ENCODE measurements at regions not wholly inside any gene's neighbourhood (a gene's known extent, or its start where the extent isn't known, plus 50 kb on each side); places are given as distances from the start of the nearest gene placed in this dataset.
A peak's percentile ranks its signal among the peaks of the same experiment; 100 is the strongest.
"Not testable (repeated sequence)": the region's sequence is repeated elsewhere in the genome, so short reads cannot be mapped to it uniquely, and the experiment has no call there.

DNA sequence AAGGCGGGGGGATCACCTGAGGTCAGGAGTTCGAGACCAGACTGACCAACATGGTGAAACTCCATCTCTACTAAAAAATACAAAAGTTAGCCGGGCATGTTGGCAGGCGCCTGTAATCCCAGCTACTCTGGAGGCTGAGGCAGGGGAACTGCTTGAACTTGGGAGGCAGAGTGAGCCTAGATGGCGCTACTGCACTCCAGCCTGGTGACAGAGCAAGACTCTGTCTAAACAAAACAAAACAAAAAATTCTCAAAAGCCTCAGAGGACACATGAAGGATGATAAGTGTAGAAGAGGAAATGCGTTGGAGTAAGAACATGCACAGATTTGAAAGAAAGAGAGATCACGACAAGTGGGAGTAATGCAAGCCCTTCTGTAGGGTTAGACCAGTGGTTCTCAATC, 138.4 kb upstream of the DIAPH2 start:
- H3K27me3 ChIP-seq (ENCODE audit: control insufficient read depth in 2 of 2, insufficient read depth in 2 of 2, low read length in 2 of 2); H3K9me3 ChIP-seq (ENCODE audit: control insufficient read depth in 2 of 3, low read length in 3 of 3); H3K27ac ChIP-seq (ENCODE audit: low read depth, low read length); H3K9me3 Mint-ChIP-seq; H3K27ac Mint-ChIP-seq; POLR2A ChIA-PET; H3K4me3 ChIP-seq (ENCODE audit: low read length); H3K4me1 Mint-ChIP-seq; DNase-seq; intact Hi-C loops (cut with micrococcal nuclease); H3K27me3 Mint-ChIP-seq; ATAC-seq; H3K4me1 ChIP-seq (ENCODE audit: control insufficient read depth in 2 of 2, insufficient read depth in 2 of 2, low read length in 2 of 2); CTCF ChIA-PET; H3K36me3 Mint-ChIP-seq; H3K4me3 Mint-ChIP-seq; H3K36me3 ChIP-seq (ENCODE audit: control insufficient read depth in 2 of 3, insufficient read depth in 3 of 3, low read length in 3 of 3): not testable (repeated sequence)

DNA sequence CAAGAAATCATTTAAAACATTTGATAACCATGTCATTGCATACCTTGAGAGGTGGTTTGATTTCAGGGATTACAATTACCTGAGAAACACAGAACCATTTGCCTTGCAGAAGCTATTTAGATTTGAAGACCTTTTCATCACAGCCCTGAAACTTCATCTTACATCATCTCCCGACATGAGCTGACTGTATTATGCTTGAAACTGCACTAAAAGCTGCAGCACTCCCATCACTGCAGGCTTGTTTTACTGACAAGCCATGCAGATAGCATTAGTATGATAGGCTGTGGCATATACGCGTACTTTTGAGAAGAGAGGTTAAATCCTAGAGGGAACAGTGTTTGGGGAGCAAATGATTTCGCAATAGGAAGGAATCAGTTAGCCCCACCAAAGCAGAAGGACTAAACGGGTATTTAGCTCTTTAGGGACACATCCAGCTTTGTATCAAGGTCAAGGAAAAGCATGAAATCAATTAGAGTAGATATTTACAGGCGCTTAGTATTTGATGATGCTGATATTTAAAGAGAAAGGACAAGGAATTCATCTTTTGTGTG, 133.2 kb upstream of the DIAPH2 start:
- H3K36me3 Mint-ChIP-seq, result no peaks in the 10 kb centered on the region

GRCh38 chrX:96556886-96557285, 127.8 kb upstream of the DIAPH2 start:
- Mint-ChIP-seq H3K9me3 (no peaks in the 10 kb centered on the region), H3K4me3 (no peak overlapping the region), H3K36me3 (no peaks in the 10 kb centered on the region), H3K4me1 (peaks cover 0 to 1% (median 0%) of the 10 kb centered on the region in 7 donors), H3K27me3 (no peaks in the 10 kb centered on the region), H3K27ac (no peak overlapping the region)
- intact Hi-C loops (cut with micrococcal nuclease), result no loop called here
- Histone ChIP-seq H3K4me1 (ENCODE audit: control insufficient read depth in 2 of 2, insufficient read depth in 2 of 2, low read length in 2 of 2) (no peaks in the 10 kb centered on the region), H3K36me3 (ENCODE audit: control insufficient read depth in 2 of 3, insufficient read depth in 3 of 3, low read length in 3 of 3) (no peaks in the 10 kb centered on the region), H3K27ac (ENCODE audit: low read depth, low read length) (no peak overlapping the region), H3K4me3 (ENCODE audit: low read length) (no peak overlapping the region), H3K27me3 (ENCODE audit: control insufficient read depth in 2 of 2, insufficient read depth in 2 of 2, low read length in 2 of 2) (no peaks in the 10 kb centered on the region), H3K9me3 (ENCODE audit: control insufficient read depth in 2 of 3, low read length in 3 of 3) (no peaks in the 10 kb centered on the region)
- POLR2A ChIA-PET, result no interaction called here
- ATAC-seq, result no peak
- DNase-seq, result no peak
- CTCF ChIA-PET, result no interaction called here

More for the DNA sequence above, 133.2 kb upstream of the DIAPH2 start:
- CTCF ChIA-PET, result no interaction called here
- Mint-ChIP-seq H3K27ac (no peak overlapping the region), H3K4me1 (no peaks in the 10 kb centered on the region), H3K9me3 (no peaks in the 10 kb centered on the region), H3K27me3 (peaks cover 0 to 8% (median 0%) of the 10 kb centered on the region in 5 donors), H3K4me3 (no peak overlapping the region)
- intact Hi-C loops (cut with micrococcal nuclease), result no loop called here
- DNase-seq (no peak), ATAC-seq (no peak)
- Histone ChIP-seq H3K36me3 (ENCODE audit: control insufficient read depth in 2 of 3, insufficient read depth in 3 of 3, low read length in 3 of 3) (no peaks in the 10 kb centered on the region), H3K27me3 (ENCODE audit: control insufficient read depth in 2 of 2, insufficient read depth in 2 of 2, low read length in 2 of 2) (no peaks in the 10 kb centered on the region), H3K4me3 (ENCODE audit: low read length) (no peak overlapping the region), H3K27ac (ENCODE audit: low read depth, low read length) (no peak overlapping the region), H3K4me1 (ENCODE audit: control insufficient read depth in 2 of 2, insufficient read depth in 2 of 2, low read length in 2 of 2) (no peaks in the 10 kb centered on the region), H3K9me3 (ENCODE audit: control insufficient read depth in 2 of 3, low read length in 3 of 3) (no peaks in the 10 kb centered on the region)
- POLR2A ChIA-PET, result no interaction called here

GRCh38 chrX:96561129-96561528, 123.5 kb upstream of the DIAPH2 start:
- H3K27me3 ChIP-seq (ENCODE audit: control insufficient read depth in 2 of 2, insufficient read depth in 2 of 2, low read length in 2 of 2); H3K4me1 Mint-ChIP-seq; H3K27ac Mint-ChIP-seq; intact Hi-C loops (cut with micrococcal nuclease); H3K27ac ChIP-seq (ENCODE audit: low read depth, low read length); H3K36me3 Mint-ChIP-seq; DNase-seq; H3K4me3 ChIP-seq (ENCODE audit: low read length); POLR2A ChIA-PET; H3K36me3 ChIP-seq (ENCODE audit: control insufficient read depth in 2 of 3, insufficient read depth in 3 of 3, low read length in 3 of 3); H3K9me3 ChIP-seq (ENCODE audit: control insufficient read depth in 2 of 3, low read length in 3 of 3); H3K9me3 Mint-ChIP-seq; ATAC-seq; H3K4me3 Mint-ChIP-seq; H3K4me1 ChIP-seq (ENCODE audit: control insufficient read depth in 2 of 2, insufficient read depth in 2 of 2, low read length in 2 of 2); H3K27me3 Mint-ChIP-seq: not testable (repeated sequence)
- CTCF ChIA-PET, result interaction anchor here (0.5 kb wide), 1 partner anchor 475 kb away, joined by 7 read pairs; no protein-coding TSS in a partner anchor

DNA sequence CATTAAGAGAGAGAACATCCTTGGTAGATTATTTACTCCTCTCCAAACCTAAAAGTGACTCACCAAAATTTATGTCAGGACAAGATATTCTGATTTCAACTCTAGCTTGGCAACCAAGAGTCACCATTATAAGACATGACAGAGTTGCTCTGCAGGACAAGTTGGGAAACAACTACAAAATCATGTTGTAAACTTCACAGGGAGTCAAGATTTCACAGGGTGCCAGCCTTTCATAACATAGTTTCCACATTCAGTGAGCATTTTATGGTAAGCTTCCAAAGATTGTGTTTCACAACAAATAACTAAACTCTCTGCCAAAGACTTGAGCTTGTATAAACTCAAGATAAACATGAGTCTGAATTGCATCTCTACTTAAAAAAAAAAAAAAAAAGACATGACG, 121.0 kb upstream of the DIAPH2 start:
- H3K27me3 ChIP-seq (ENCODE audit: control insufficient read depth in 2 of 2, insufficient read depth in 2 of 2, low read length in 2 of 2), result no peaks in the 10 kb centered on the region
- no peaks in the 10 kb centered on the region for H3K4me1 Mint-ChIP-seq
- DNase-seq (no peak), ATAC-seq (no peak)
- no peak overlapping the region for H3K4me3 Mint-ChIP-seq
- H3K9me3 ChIP-seq (ENCODE audit: control insufficient read depth in 2 of 3, low read length in 3 of 3), result no peaks in the 10 kb centered on the region
- POLR2A ChIA-PET, result no interaction called here
- no peak overlapping the region for H3K27ac ChIP-seq (ENCODE audit: low read depth, low read length)
- intact Hi-C loops (cut with micrococcal nuclease), result no loop called here
- CTCF ChIA-PET, result no interaction called here
- no peak overlapping the region for H3K27ac Mint-ChIP-seq
- H3K36me3 Mint-ChIP-seq, result no peaks in the 10 kb centered on the region
- no peaks in the 10 kb centered on the region for H3K4me1 ChIP-seq (ENCODE audit: control insufficient read depth in 2 of 2, insufficient read depth in 2 of 2, low read length in 2 of 2)
- H3K9me3 Mint-ChIP-seq, result peaks cover 0 to 2% (median 0%) of the 10 kb centered on the region in 11 donors
- no peaks in the 10 kb centered on the region for H3K27me3 Mint-ChIP-seq
- no peaks in the 10 kb centered on the region for H3K36me3 ChIP-seq (ENCODE audit: control insufficient read depth in 2 of 3, insufficient read depth in 3 of 3, low read length in 3 of 3)
- H3K4me3 ChIP-seq (ENCODE audit: low read length), result no peak overlapping the region

DNA sequence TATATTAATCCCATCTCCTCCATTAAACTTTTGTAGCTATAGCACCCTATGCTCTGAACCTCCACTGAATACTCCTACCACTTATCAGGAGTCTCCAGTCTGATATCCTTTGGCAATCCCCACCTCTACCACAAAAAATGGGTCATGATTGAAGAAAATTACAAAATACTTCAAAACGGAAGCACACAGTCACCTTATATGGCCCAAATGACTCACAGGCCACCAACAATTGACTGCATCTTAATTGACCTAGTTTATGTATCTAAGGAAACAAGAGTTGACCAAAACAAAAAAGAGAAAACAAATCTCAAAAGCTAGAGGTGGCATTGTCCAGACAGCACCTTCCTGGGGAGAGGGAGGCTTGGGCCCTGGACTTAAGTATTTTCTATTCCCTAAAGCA, 120.0 kb upstream of the DIAPH2 start:
- intact Hi-C loops (cut with micrococcal nuclease), result no loop called here
- CTCF ChIA-PET, result no interaction called here
- Histone ChIP-seq H3K9me3 (ENCODE audit: control insufficient read depth in 2 of 3, low read length in 3 of 3) (no peaks in the 10 kb centered on the region), H3K27me3 (ENCODE audit: control insufficient read depth in 2 of 2, insufficient read depth in 2 of 2, low read length in 2 of 2) (no peaks in the 10 kb centered on the region), H3K36me3 (ENCODE audit: control insufficient read depth in 2 of 3, insufficient read depth in 3 of 3, low read length in 3 of 3) (no peaks in the 10 kb centered on the region), H3K4me1 (ENCODE audit: control insufficient read depth in 2 of 2, insufficient read depth in 2 of 2, low read length in 2 of 2) (no peaks in the 10 kb centered on the region), H3K27ac (ENCODE audit: low read depth, low read length) (no peak overlapping the region), H3K4me3 (ENCODE audit: low read length) (no peak overlapping the region)
- H3K27me3 Mint-ChIP-seq, result no peaks in the 10 kb centered on the region
- no peak overlapping the region for H3K4me3 Mint-ChIP-seq
- no peaks in the 10 kb centered on the region for H3K36me3 Mint-ChIP-seq
- DNase-seq (no peak), ATAC-seq (peak; percentile 18)
- H3K4me1 Mint-ChIP-seq, result no peaks in the 10 kb centered on the region
- POLR2A ChIA-PET, result no interaction called here
- H3K27ac Mint-ChIP-seq, result no peak overlapping the region
- peaks cover 0 to 2% (median 0%) of the 10 kb centered on the region in 11 donors for H3K9me3 Mint-ChIP-seq

- Histone ChIP-seq H3K27ac (ENCODE audit: low read depth, low read length) (no peak overlapping the region), H3K36me3 (ENCODE audit: control insufficient read depth in 2 of 3, insufficient read depth in 3 of 3, low read length in 3 of 3) (no peaks in the 10 kb centered on the region), H3K27me3 (ENCODE audit: control insufficient read depth in 2 of 2, insufficient read depth in 2 of 2, low read length in 2 of 2) (no peaks in the 10 kb centered on the region), H3K9me3 (ENCODE audit: control insufficient read depth in 2 of 3, low read length in 3 of 3) (no peaks in the 10 kb centered on the region), H3K4me3 (ENCODE audit: low read length) (no peak overlapping the region), H3K4me1 (ENCODE audit: control insufficient read depth in 2 of 2, insufficient read depth in 2 of 2, low read length in 2 of 2) (no peaks in the 10 kb centered on the region)
- no peak for DNase-seq
- Mint-ChIP-seq H3K9me3 (peaks cover 0 to 2% (median 0%) of the 10 kb centered on the region in 11 donors), H3K4me1 (no peaks in the 10 kb centered on the region), H3K27ac (no peak overlapping the region), H3K36me3 (no peaks in the 10 kb centered on the region), H3K4me3 (no peak overlapping the region), H3K27me3 (no peaks in the 10 kb centered on the region)
- POLR2A ChIA-PET, result no interaction called here
- intact Hi-C loops (cut with micrococcal nuclease), result no loop called here
- ATAC-seq, result no peak
- CTCF ChIA-PET, result no interaction called here
Observed at GRCh38 chrX:96566878-96567277, 117.8 kb upstream of the DIAPH2 start.

All from naive thymus-derived CD4-positive, alpha-beta T cell (primary cell).